Fibroblast of mammary gland (primary cell): ENCODE measurements at regions not wholly inside any gene's neighbourhood (a gene's known extent, or its start where the extent isn't known, plus 50 kb on each side); places are given as distances from the start of the nearest gene placed in this dataset.

Experiments used
- DNase-seq: peaks from one replicate; pipeline ENCODE4 v3.0.0-alpha.2; 2010; ENCODE audit warnings: low read depth
- H3K4me3 ChIP-seq: 2 replicates; pipeline ENCODE4 v1.5.1; 2011; ENCODE audit warnings: low read depth, mild to moderate bottlenecking, low read length, moderate library complexity; ENCODE audit not compliant: control insufficient read depth
- TF ChIP-seq, protein P1 (sequence below): conservative IDR thresholded peaks from 2 replicates; pipeline ENCODE4 v1.5.1; 2011; ENCODE audit warnings: low read depth, low read length, inconsistent platforms; ENCODE audit not compliant: control insufficient read depth, insufficient read depth

DNA sequence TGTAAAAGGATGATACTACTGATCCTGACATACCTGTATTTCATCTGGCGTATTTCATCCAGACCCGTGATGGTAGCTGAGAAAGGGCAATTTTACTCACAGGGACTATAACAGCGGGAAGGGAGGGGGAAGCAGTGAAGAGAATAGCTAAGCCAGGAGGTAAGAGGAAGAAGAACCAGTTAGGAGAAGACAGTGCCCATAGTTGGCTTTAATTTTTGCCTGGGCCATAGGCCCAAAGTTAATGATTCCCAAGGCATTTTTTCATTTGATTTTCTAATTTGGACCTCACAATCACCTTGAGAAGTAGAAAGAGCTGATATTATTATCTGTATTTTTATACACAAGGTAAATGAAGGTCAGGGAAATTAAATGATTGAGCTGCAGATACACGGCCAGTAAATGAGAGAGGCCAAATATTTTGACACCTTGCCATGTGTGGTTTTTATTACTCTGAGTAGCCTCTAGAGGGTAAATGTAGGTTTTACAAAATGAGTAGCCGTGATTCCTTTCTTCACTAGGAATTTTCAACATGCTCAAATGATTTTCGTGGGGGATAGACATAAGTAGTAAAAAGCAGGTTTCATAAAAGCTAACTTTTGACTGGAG, 382.2 kb downstream of the FUT8 start:
- TF ChIP-seq, protein P1, sequence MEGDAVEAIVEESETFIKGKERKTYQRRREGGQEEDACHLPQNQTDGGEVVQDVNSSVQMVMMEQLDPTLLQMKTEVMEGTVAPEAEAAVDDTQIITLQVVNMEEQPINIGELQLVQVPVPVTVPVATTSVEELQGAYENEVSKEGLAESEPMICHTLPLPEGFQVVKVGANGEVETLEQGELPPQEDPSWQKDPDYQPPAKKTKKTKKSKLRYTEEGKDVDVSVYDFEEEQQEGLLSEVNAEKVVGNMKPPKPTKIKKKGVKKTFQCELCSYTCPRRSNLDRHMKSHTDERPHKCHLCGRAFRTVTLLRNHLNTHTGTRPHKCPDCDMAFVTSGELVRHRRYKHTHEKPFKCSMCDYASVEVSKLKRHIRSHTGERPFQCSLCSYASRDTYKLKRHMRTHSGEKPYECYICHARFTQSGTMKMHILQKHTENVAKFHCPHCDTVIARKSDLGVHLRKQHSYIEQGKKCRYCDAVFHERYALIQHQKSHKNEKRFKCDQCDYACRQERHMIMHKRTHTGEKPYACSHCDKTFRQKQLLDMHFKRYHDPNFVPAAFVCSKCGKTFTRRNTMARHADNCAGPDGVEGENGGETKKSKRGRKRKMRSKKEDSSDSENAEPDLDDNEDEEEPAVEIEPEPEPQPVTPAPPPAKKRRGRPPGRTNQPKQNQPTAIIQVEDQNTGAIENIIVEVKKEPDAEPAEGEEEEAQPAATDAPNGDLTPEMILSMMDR: no peak
- DNase-seq: no peak
- H3K4me3 ChIP-seq: no peak overlapping the region

DNA sequence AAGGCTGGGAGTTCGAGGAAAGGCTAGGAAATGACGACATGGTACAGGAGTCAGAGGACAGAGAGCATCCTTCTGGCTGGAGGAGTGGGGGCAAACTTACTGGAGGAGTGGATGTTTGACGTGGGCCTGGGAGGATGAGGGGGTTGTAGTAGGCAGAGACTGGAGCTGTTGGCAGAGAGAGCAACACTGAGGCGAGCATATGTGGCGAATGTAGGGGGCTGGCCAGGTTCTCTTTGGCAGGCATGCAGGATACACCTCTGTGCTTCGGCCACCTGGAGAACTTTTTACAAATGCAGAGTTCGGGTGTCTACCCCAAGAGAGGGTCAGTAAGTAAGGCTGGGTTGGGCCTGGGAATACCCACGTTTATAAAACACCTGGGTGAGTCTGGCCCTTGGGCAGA, 385.7 kb downstream of the FUT8 start:
- TF ChIP-seq, protein P1: no peak
- H3K4me3 ChIP-seq: no peak overlapping the region
- no peak for DNase-seq

DNA sequence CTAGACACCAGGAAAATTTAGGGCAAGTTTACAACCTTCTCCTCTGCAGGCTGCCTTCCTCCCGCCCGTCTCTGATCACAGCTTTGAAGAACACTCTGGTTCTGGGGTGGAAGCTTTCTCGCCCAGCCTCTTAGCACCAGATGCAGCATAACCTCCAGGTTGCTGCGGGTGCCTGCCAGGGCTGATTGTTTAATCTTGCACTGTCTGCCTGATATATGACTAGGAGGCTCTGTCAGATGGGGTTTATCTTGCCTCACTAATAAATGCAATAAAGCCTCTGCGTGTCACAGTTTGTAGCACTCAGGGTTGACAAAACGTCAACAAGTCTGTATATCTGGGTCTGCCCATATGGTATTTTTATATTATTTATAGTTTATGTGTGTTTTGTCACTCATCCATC, 388.2 kb downstream of the FUT8 start:
- TF ChIP-seq, protein P1: no peak
- H3K4me3 ChIP-seq: no peak overlapping the region

DNA sequence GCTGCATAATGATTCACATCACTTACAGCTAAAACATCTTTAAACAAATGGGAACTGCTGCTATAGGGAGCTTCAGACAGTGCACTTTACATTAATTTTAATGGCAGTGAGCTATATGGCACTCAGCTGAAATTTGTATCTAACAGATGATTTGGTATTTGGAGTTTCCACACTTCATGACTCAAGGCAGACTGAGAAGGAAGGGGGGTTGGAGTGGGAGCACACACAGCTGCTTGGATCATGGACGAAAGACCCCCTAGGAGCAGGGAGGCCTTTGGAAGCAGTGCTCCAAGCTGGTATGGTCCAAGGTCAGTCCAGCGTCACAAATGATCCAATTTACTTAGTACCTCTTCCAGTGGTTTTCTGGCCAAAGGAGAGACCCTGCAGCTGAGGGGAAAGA, 389.7 kb downstream of the FUT8 start:
- H3K4me3 ChIP-seq: no peak overlapping the region
- TF ChIP-seq, protein P1: no peak
- no peak for DNase-seq

More for the DNA sequence above, 388.2 kb downstream of the FUT8 start:
- no peak for DNase-seq

DNA sequence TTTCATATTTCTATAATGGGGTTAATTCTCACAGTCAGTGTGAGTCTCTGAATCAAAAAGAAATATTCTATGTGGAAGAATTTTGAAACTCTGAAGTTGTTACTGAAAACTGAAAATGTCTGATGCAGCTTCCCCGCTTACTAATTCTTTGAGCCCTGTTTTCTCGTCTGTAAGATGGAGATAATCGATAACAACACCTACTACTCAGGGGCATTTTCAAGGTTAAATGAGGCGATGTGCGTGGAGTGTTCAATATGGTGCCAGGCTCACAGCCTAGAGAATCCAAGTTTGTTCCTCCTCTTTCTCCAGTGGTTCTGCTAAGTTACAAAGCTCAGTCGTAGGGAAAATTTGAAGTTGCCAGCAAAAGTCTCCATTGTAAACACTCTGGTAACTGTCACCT, 391.4 kb downstream of the FUT8 start:
- no peak overlapping the region for H3K4me3 ChIP-seq
- TF ChIP-seq, protein P1: no peak
- DNase-seq: no peak

DNA sequence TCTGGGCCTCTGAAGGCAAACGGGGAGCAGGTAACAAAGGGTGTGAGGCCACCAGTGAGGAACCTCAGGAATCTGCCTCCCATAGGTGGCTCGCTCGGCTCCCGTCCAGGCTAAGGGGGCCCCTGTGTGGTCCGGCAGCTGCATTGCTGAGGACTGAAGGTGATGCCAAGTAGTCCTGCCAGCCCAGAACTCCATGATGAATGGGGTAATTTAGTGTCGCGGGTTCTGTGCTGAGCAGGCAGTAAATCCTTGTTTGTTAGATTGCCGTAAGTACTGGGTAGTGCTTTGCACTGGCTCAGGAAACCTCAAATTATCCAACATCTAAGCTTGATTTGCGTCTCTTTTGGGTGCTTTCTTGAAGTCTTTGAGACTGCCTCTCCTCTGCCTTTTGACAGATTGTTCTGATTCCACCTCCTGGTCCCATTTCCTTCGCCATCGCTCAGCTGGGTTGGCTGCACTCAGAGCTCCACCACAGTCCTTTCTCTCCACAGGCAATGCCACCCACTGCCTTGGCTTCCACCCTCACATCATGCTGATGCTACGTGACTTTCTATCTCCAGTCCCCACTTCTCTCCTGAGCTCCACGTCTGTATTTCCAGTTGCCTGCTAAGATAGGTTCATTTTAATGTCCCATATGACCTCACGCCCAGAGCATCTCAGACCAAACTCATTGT, 392.0 kb downstream of the FUT8 start:
- TF ChIP-seq, protein P1: no peak
- no peak overlapping the region for H3K4me3 ChIP-seq
- DNase-seq: no peak
